ENCODE measurements at regions not wholly inside any gene's neighbourhood (a gene's known extent, or its start where the extent isn't known, plus 50 kb on each side); places are given as distances from the start of the nearest gene placed in this dataset.

DNA sequence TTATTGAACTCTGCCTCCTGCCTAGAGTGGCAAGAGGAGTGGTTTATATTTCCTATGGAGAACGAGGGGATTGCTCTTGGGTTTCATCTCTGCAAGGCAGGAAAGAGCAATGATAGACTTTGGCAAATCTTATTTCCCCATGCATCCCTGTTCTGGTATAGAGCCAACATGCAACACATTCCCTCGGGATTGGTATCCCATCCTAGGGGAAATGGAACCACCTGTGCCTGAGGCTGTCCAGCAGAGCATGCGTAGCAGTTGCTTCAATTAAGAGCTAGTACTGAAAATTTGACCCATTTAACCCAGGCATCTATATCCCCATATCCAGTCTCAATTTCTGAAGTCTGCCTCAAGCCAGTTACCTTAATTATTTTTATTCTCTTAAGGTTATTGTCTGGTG lies 205.3 kb downstream of the KCNS3 start:
- POLR2A ChIA-PET (ENCODE audit: unreplicated experiment) = no interaction called here
- H3K4me2 ChIP-seq (ENCODE audit: low read depth, low read length) = no peak overlapping the region
- H4K8ac ChIP-seq (ENCODE audit: low read depth in 2 of 2, low read length in 2 of 2) = no peak overlapping the region
- no peaks in the 10 kb centered on the region for H3K79me1 ChIP-seq (ENCODE audit: low read depth in 1 of 2, low read length in 2 of 2)
- no peak overlapping the region for H2AFZ ChIP-seq (replicated peaks; ENCODE audit: low read length, poor library complexity)
- no peak overlapping the region for H3K9ac ChIP-seq (ENCODE audit: low read depth, low read length)
- no peak overlapping the region for H4K91ac ChIP-seq (ENCODE audit: insufficient read depth, low read depth, low read length)
- no peaks in the 10 kb centered on the region; the same call in 1 of the 2 replicates for H3K27me3 ChIP-seq (ENCODE audit: control insufficient read depth, insufficient read depth, low read length)
- H2BK15ac ChIP-seq (ENCODE audit: low read depth, low read length) = no peak overlapping the region
- in situ Hi-C loops (cut with MboI; ENCODE audit: low sequenced_read_pairs) = no loop called here
- H2BK120ac ChIP-seq (ENCODE audit: low read depth, low read length) = no peak overlapping the region
- H2BK20ac ChIP-seq (ENCODE audit: low read depth, low read length) = no peak overlapping the region
- no peaks in the 10 kb centered on the region for H3K4me1 ChIP-seq (ENCODE audit: control insufficient read depth, insufficient read depth, low read length)
- no peaks in the 10 kb centered on the region for H4K20me1 ChIP-seq (ENCODE audit: insufficient read depth, low read length)
- H3K27ac ChIP-seq (ENCODE audit: insufficient read depth, low read length) = no peak overlapping the region
- H3K4me3 ChIP-seq (ENCODE audit: insufficient read depth, low read depth, low read length) = no peak overlapping the region
- no peak for ATAC-seq (ENCODE audit: low read depth)
- intact Hi-C loops (cut with micrococcal nuclease) = no loop called here
- no TSS peak for BruUV-seq (replicated peaks)
- no peaks in the 10 kb centered on the region for H3K36me3 ChIP-seq (ENCODE audit: control insufficient read depth, insufficient read depth, low read length)
- no peak for DNase-seq
- no peak overlapping the region for H3K14ac ChIP-seq (replicated peaks; ENCODE audit: low read depth, low read length)
- TF ChIP-seq BHLHE40 (IDR thresholded peaks at IDR 0.05; ENCODE audit: low read depth, low read length) (no peak), CEBPB (IDR thresholded peaks at IDR 0.05; ENCODE audit: low read depth, low read length) (no peak), POLR2A (IDR thresholded peaks at IDR 0.05; ENCODE audit: low read depth, low read length) (no peak), MAFK (IDR thresholded peaks at IDR 0.05; ENCODE audit: low read depth, low read length) (no peak), MAZ (IDR thresholded peaks at IDR 0.05; ENCODE audit: borderline replicate concordance, low read depth, low read length) (no peak), FOS (IDR thresholded peaks at IDR 0.05; ENCODE audit: low read depth, low read length) (no peak), RAD21 (IDR thresholded peaks at IDR 0.05; ENCODE audit: low read length) (no peak), CHD1 (IDR thresholded peaks at IDR 0.05; ENCODE audit: low read depth, low read length) (no peak), SMC3 (IDR thresholded peaks at IDR 0.05; ENCODE audit: low read depth, low read length) (no peak), MXI1 (IDR thresholded peaks at IDR 0.05; ENCODE audit: borderline replicate concordance, low read depth, low read length) (no peak), RFX5 (IDR thresholded peaks at IDR 0.05; ENCODE audit: low read depth, low read length) (no peak), NFE2L2 (IDR thresholded peaks at IDR 0.05; ENCODE audit: low read depth, low read length) (no peak), RCOR1 (IDR thresholded peaks at IDR 0.05; ENCODE audit: insufficient replicate concordance, low read length) (no peak)
- TF ChIP-seq, protein P1, sequence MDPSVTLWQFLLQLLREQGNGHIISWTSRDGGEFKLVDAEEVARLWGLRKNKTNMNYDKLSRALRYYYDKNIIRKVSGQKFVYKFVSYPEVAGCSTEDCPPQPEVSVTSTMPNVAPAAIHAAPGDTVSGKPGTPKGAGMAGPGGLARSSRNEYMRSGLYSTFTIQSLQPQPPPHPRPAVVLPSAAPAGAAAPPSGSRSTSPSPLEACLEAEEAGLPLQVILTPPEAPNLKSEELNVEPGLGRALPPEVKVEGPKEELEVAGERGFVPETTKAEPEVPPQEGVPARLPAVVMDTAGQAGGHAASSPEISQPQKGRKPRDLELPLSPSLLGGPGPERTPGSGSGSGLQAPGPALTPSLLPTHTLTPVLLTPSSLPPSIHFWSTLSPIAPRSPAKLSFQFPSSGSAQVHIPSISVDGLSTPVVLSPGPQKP (IDR thresholded peaks at IDR 0.05; ENCODE audit: borderline replicate concordance, low read depth, low read length) = no peak
- TF ChIP-seq, protein P2, sequence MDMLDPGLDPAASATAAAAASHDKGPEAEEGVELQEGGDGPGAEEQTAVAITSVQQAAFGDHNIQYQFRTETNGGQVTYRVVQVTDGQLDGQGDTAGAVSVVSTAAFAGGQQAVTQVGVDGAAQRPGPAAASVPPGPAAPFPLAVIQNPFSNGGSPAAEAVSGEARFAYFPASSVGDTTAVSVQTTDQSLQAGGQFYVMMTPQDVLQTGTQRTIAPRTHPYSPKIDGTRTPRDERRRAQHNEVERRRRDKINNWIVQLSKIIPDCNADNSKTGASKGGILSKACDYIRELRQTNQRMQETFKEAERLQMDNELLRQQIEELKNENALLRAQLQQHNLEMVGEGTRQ (IDR thresholded peaks at IDR 0.05; ENCODE audit: low read depth, low read length) = no peak
- TF ChIP-seq, protein P3, sequence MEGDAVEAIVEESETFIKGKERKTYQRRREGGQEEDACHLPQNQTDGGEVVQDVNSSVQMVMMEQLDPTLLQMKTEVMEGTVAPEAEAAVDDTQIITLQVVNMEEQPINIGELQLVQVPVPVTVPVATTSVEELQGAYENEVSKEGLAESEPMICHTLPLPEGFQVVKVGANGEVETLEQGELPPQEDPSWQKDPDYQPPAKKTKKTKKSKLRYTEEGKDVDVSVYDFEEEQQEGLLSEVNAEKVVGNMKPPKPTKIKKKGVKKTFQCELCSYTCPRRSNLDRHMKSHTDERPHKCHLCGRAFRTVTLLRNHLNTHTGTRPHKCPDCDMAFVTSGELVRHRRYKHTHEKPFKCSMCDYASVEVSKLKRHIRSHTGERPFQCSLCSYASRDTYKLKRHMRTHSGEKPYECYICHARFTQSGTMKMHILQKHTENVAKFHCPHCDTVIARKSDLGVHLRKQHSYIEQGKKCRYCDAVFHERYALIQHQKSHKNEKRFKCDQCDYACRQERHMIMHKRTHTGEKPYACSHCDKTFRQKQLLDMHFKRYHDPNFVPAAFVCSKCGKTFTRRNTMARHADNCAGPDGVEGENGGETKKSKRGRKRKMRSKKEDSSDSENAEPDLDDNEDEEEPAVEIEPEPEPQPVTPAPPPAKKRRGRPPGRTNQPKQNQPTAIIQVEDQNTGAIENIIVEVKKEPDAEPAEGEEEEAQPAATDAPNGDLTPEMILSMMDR (conservative IDR thresholded peaks at IDR 0.05; ENCODE audit: low read depth, low read length) = no peak
- H3K56ac ChIP-seq (ENCODE audit: extremely low read depth, insufficient read depth, low read length) = no peak overlapping the region
- no peaks in the 10 kb centered on the region for H3K9me3 ChIP-seq (ENCODE audit: control insufficient read depth, insufficient read depth, low read length)
- H3K4ac ChIP-seq (ENCODE audit: low read depth, low read length) = no peak overlapping the region
- H4K5ac ChIP-seq (ENCODE audit: low read depth, low read length) = no peak overlapping the region
- WGBS, 2 experiments (ENCODE audit: extremely low coverage in 2 of 2, insufficient read length in 1 of 2) = 80% methylated on average over 1 of the region's 3 CpGs; no CpG with 5 or more reads in 1 of the 2 experiments
- no peaks in the 10 kb centered on the region for H3K9me1 ChIP-seq (ENCODE audit: insufficient read depth, low read length)
- H2AK5ac ChIP-seq (ENCODE audit: low read depth, low read length) = no peak overlapping the region
- H2AK9ac ChIP-seq (replicated peaks; ENCODE audit: low read depth, low read length, poor library complexity) = no peak overlapping the region
- no peak overlapping the region for H2BK5ac ChIP-seq (ENCODE audit: low read depth, low read length, poor library complexity, severe bottlenecking)
- no peak overlapping the region for H3K18ac ChIP-seq (ENCODE audit: low read depth, low read length)
- no peak overlapping the region for H3K23ac ChIP-seq (ENCODE audit: low read depth, low read length)
- dilution Hi-C loops (cut with HindIII; ENCODE audit: low sequenced_read_pairs, unreplicated experiment) = no loop called here
- CTCF ChIA-PET = no interaction called here

Measured in IMR-90 (cell line).